Epidermal melanocyte (primary cell): ENCODE measurements at regions not wholly inside any gene's neighbourhood (a gene's known extent, or its start where the extent isn't known, plus 50 kb on each side); places are given as distances from the start of the nearest gene placed in this dataset.

ENCODE experiments used
- DNase-seq: peaks from one replicate; pipeline ENCODE4 v3.0.0; 2011; ENCODE audit warnings: low spot score; ENCODE audit not compliant: insufficient read length

GRCh38 chr11:116643521-116643920 lies 129.3 kb downstream of the BUD13 start:
- DNase-seq: no peak

GRCh38 chr11:116642902-116643301 lies 129.9 kb downstream of the BUD13 start:
- DNase-seq: no peak

- no peak for DNase-seq
These were observed 130.3 kb downstream of the BUD13 start for GRCh38 chr11:116642481-116642880.

- no peak for DNase-seq
These were observed 131.2 kb downstream of the BUD13 start for GRCh38 chr11:116641561-116642045.

GRCh38 chr11:116640641-116641402 lies 132.0 kb downstream of the BUD13 start:
- no peak for DNase-seq

- DNase-seq: no peak
These were observed 134.3 kb downstream of the BUD13 start for GRCh38 chr11:116638463-116638862.

- DNase-seq: no peak
These were observed 135.0 kb downstream of the BUD13 start for GRCh38 chr11:116637766-116638165.

GRCh38 chr11:116636341-116636929 lies 136.4 kb downstream of the BUD13 start:
- DNase-seq: no peak

GRCh38 chr11:116631201-116631600 lies 141.6 kb downstream of the BUD13 start:
- no peak for DNase-seq

GRCh38 chr11:116618461-116618860 lies 154.3 kb downstream of the BUD13 start:
- no peak for DNase-seq

GRCh38 chr11:116615211-116615865 lies 157.4 kb downstream of the BUD13 start:
- DNase-seq: no peak

- DNase-seq: no peak
These were observed 158.2 kb downstream of the BUD13 start for GRCh38 chr11:116614306-116615210.

- DNase-seq: no peak
These were observed 159.4 kb downstream of the BUD13 start for GRCh38 chr11:116613206-116613875.

GRCh38 chr11:116611998-116612620 lies 160.7 kb downstream of the BUD13 start:
- no peak for DNase-seq

- no peak for DNase-seq
These were observed 162.6 kb downstream of the BUD13 start for GRCh38 chr11:116610190-116610589.

- no peak for DNase-seq
These were observed 165.8 kb downstream of the BUD13 start for GRCh38 chr11:116607027-116607426.

- no peak for DNase-seq
These were observed 167.0 kb downstream of the BUD13 start for GRCh38 chr11:116605543-116606459.

GRCh38 chr11:116603728-116604323 lies 169.0 kb downstream of the BUD13 start:
- no peak for DNase-seq

GRCh38 chr11:116602637-116602942 lies 170.2 kb downstream of the BUD13 start:
- no peak for DNase-seq
